Gastroesophageal sphincter (tissue), 3 donors: ENCODE measurements at regions not wholly inside any gene's neighbourhood (a gene's known extent, or its start where the extent isn't known, plus 50 kb on each side); places are given as distances from the start of the nearest gene placed in this dataset.

ENCODE experiments used
- CTCF ChIP-seq, 4 experiments: fragments of 200-600 bp in 2 of 4; fragments of 450-650 bp in 2 of 4; sonication (generic) in 1 of 4; IDR thresholded peaks; one replicate each; pipeline ENCODE4 v1.5.1; 2017 to 2019; ENCODE audit warnings: antibody characterized with exemption in 4 of 4, mild to moderate bottlenecking in 2 of 4, moderate library complexity in 2 of 4
- POLR2A ChIP-seq, 2 donors: fragments of 450-650 bp; IDR thresholded peaks; one replicate each; pipeline ENCODE4 v1.6.1; 2017; ENCODE audit warnings: antibody characterized with exemption in 2 of 2, mild to moderate bottlenecking in 2 of 2, moderate library complexity in 1 of 2
- POLR2AphosphoS5 ChIP-seq: sonication (generic); formaldehyde crosslinking; IDR thresholded peaks from one replicate; pipeline ENCODE4 v1.6.1; 2017; ENCODE audit warnings: antibody characterized with exemption

GRCh38 chr7:27025270-27025669 lies 70.5 kb downstream of the HOXA1 start:
- TF ChIP-seq CTCF (IDR thresholded peaks at IDR 0.05), result no peak
- no peak for TF ChIP-seq POLR2A (IDR thresholded peaks at IDR 0.05)
- no peak for TF ChIP-seq POLR2AphosphoS5
